Transverse colon (tissue), 4 donors: ENCODE measurements at regions not wholly inside any gene's neighbourhood (a gene's known extent, or its start where the extent isn't known, plus 50 kb on each side); places are given as distances from the start of the nearest gene placed in this dataset.

Source experiments
- DNase-seq: peaks from one replicate; pipeline ENCODE4 v3.0.0-alpha.2; 2019
- H3K27ac ChIP-seq, 4 donors: fragments of 200-600 bp; sonication (generic); 2 replicates each; pipeline ENCODE4 v1.5.1; 2016 to 2018; ENCODE audit warnings: inconsistent platforms in 4 of 4
- H3K27me3 ChIP-seq: fragments of 200-600 bp; sonication (generic); 2 replicates; pipeline ENCODE4 v1.5.1; 2017; ENCODE audit warnings: inconsistent platforms
- H3K36me3 ChIP-seq, 4 donors: fragments of 200-600 bp; sonication (generic); 2 replicates each; pipeline ENCODE4 v1.5.1; 2017 to 2019; ENCODE audit warnings: inconsistent platforms in 4 of 4
- H3K4me1 ChIP-seq, 4 donors: fragments of 200-600 bp; sonication (generic); 2 replicates each; pipeline ENCODE4 v1.5.1; 2017 to 2020; ENCODE audit warnings: inconsistent platforms in 4 of 4
- H3K4me3 ChIP-seq, 4 donors: fragments of 200-600 bp; sonication (generic); 1 replicate in 1 of 4; 2 replicates in 3 of 4; pipeline versions ENCODE4 v1.5.1 to v1.6.1; 2017 to 2019; ENCODE audit warnings: inconsistent platforms in 4 of 4
- H3K9me3 ChIP-seq, 2 donors: fragments of 200-600 bp; sonication (generic); 2 replicates each; pipeline ENCODE4 v1.5.1; 2017 to 2019; ENCODE audit warnings: inconsistent platforms in 2 of 2
- EP300 ChIP-seq: sonication (generic); formaldehyde crosslinking; IDR thresholded peaks from one replicate; pipeline ENCODE4 v1.6.1; 2017; ENCODE audit warnings: antibody characterized with exemption, low read depth
- POLR2A ChIP-seq: fragments of 450-650 bp; IDR thresholded peaks from one replicate; pipeline ENCODE4 v1.6.1; 2016; ENCODE audit warnings: antibody characterized with exemption, mild to moderate bottlenecking, moderate library complexity
- POLR2AphosphoS5 ChIP-seq, 3 donors: sonication (generic); formaldehyde crosslinking; IDR thresholded peaks; one replicate each; pipeline ENCODE4 v1.6.1; 2016; ENCODE audit warnings: antibody characterized with exemption in 3 of 3
- WGBS, 2 donors: methylation state at CpG; one replicate each; pipeline ENCODE4 v1.1.5; 2018; ENCODE audit warnings: low coverage in 1 of 2; 5-methylcytosine and 5-hydroxymethylcytosine counted together
- in situ Hi-C, 4 donors: fragments of 200-750 bp; cut with MboI; loops; one replicate each; pipeline versions ENCODE4 v1.15.0 to v1.15.1; 2017; ENCODE audit warnings: low sequenced_read_pairs in 3 of 4, low pct_ligation_motif_present in 1 of 4, low pct_unique_long_range_greater_than_20kb in 1 of 4
- intact Hi-C: fragments of 100-400 bp; cut with DNase I; formaldehyde crosslinking; loops from one replicate; pipeline ENCODE4 v1.15.1; 2023; ENCODE audit warnings: low total_unique reads
- TF ChIP-seq, protein P1 (sequence below), 5 experiments: fragments of 200-600 bp in 3 of 5; fragments of 450-650 bp in 2 of 5; sonication (generic) in 3 of 5; IDR thresholded peaks; 1 replicate in 2 of 5; 2 replicates in 3 of 5; pipeline ENCODE4 v1.5.1; 2016 to 2017; ENCODE audit warnings: antibody characterized with exemption in 5 of 5, inconsistent platforms in 3 of 5, mild to moderate bottlenecking in 2 of 5, moderate library complexity in 1 of 5

GRCh38 chr1:60922304-60922703 is 160.1 kb upstream of the NFIA start:
- no peak overlapping the region for H3K4me3 ChIP-seq
- no peak overlapping the region for H3K27ac ChIP-seq
- 76% methylated on average over 4 of the region's 4 CpGs; no CpG with 5 or more reads in 1 of the 2 donors for WGBS, 2 donors
- no peaks in the 10 kb centered on the region for H3K9me3 ChIP-seq
- TF ChIP-seq POLR2AphosphoS5 (IDR thresholded peaks at IDR 0.05), result no peak
- TF ChIP-seq EP300, result no peak
- TF ChIP-seq, protein P1, sequence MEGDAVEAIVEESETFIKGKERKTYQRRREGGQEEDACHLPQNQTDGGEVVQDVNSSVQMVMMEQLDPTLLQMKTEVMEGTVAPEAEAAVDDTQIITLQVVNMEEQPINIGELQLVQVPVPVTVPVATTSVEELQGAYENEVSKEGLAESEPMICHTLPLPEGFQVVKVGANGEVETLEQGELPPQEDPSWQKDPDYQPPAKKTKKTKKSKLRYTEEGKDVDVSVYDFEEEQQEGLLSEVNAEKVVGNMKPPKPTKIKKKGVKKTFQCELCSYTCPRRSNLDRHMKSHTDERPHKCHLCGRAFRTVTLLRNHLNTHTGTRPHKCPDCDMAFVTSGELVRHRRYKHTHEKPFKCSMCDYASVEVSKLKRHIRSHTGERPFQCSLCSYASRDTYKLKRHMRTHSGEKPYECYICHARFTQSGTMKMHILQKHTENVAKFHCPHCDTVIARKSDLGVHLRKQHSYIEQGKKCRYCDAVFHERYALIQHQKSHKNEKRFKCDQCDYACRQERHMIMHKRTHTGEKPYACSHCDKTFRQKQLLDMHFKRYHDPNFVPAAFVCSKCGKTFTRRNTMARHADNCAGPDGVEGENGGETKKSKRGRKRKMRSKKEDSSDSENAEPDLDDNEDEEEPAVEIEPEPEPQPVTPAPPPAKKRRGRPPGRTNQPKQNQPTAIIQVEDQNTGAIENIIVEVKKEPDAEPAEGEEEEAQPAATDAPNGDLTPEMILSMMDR (IDR thresholded peaks at IDR 0.05), result no peak
- no peak for TF ChIP-seq POLR2A
- H3K27me3 ChIP-seq, result no peaks in the 10 kb centered on the region
- peak; percentile 18 for DNase-seq
- in situ Hi-C loops (no loop called here), intact Hi-C loops (no loop called here)
- H3K36me3 ChIP-seq, result no peaks in the 10 kb centered on the region
- H3K4me1 ChIP-seq, result peaks cover 0 to 25% (median 8%) of the 10 kb centered on the region in 4 donors

GRCh38 chr1:60921175-60921574 is 161.2 kb upstream of the NFIA start:
- 69 to 80% methylated on average over 4 of the region's 4 CpGs for WGBS, 2 donors
- no peak overlapping the region for H3K4me3 ChIP-seq
- TF ChIP-seq, protein P1 (IDR thresholded peaks at IDR 0.05), result no peak
- TF ChIP-seq POLR2A (no peak), EP300 (no peak), POLR2AphosphoS5 (IDR thresholded peaks at IDR 0.05) (no peak)
- in situ Hi-C loops (no loop called here), intact Hi-C loops (loop anchor here (1.0 kb wide), 1 partner anchor 20 kb away; no protein-coding TSS in a partner anchor)
- H3K4me1 ChIP-seq, result peaks cover 0 to 25% (median 8%) of the 10 kb centered on the region in 4 donors
- H3K9me3 ChIP-seq, result no peaks in the 10 kb centered on the region
- no peak overlapping the region for H3K27ac ChIP-seq
- no peaks in the 10 kb centered on the region for H3K36me3 ChIP-seq
- no peak for DNase-seq
- H3K27me3 ChIP-seq, result no peaks in the 10 kb centered on the region

GRCh38 chr1:60920561-60920960 is 161.8 kb upstream of the NFIA start:
- in situ Hi-C loops (no loop called here), intact Hi-C loops (no loop called here)
- Histone ChIP-seq H3K4me1 (peaks cover 0 to 25% (median 8%) of the 10 kb centered on the region in 4 donors), H3K4me3 (no peak overlapping the region), H3K9me3 (no peaks in the 10 kb centered on the region), H3K27me3 (no peaks in the 10 kb centered on the region), H3K27ac (no peak overlapping the region), H3K36me3 (no peaks in the 10 kb centered on the region)
- DNase-seq, result no peak
- 77% methylated on average over 2 of the region's 2 CpGs; no CpG with 5 or more reads in 1 of the 2 donors for WGBS, 2 donors
- TF ChIP-seq POLR2AphosphoS5 (IDR thresholded peaks at IDR 0.05), result no peak
- no peak for TF ChIP-seq POLR2A
- TF ChIP-seq, protein P1 (IDR thresholded peaks at IDR 0.05), result no peak
- TF ChIP-seq EP300, result no peak

GRCh38 chr1:60918867-60919266 is 163.5 kb upstream of the NFIA start:
- intact Hi-C loops, result no loop called here
- DNase-seq, result no peak
- H3K36me3 ChIP-seq, result no peaks in the 10 kb centered on the region
- H3K9me3 ChIP-seq, result no peaks in the 10 kb centered on the region
- H3K4me1 ChIP-seq, result peaks cover 0 to 10% (median 4%) of the 10 kb centered on the region in 4 donors
- no peaks in the 10 kb centered on the region for H3K27me3 ChIP-seq
- 100% methylated on average over 1 of the region's 1 CpG; no CpG with 5 or more reads in 1 of the 2 donors for WGBS, 2 donors
- no peak overlapping the region for H3K27ac ChIP-seq
- in situ Hi-C loops, result no loop called here
- TF ChIP-seq POLR2AphosphoS5 (IDR thresholded peaks at IDR 0.05) (no peak), EP300 (no peak), POLR2A (no peak)
- TF ChIP-seq, protein P1 (IDR thresholded peaks at IDR 0.05), result no peak
- no peak overlapping the region for H3K4me3 ChIP-seq
